Liver (tissue), 8 donors: ENCODE measurements at regions not wholly inside any gene's neighbourhood (a gene's known extent, or its start where the extent isn't known, plus 50 kb on each side); places are given as distances from the start of the nearest gene placed in this dataset.

ENCODE experiments used
- DNase-seq: peaks from one replicate; pipeline ENCODE4 v3.0.0-alpha.2; 2017; ENCODE audit warnings: low spot score
- H3K27ac ChIP-seq, 2 donors: one replicate each; pipeline ENCODE4 v1.7.0; 2013; ENCODE audit warnings: inconsistent platforms in 2 of 2, low read length in 2 of 2, control low read depth in 1 of 2, low read depth in 1 of 2, mild to moderate bottlenecking in 1 of 2
- H3K27me3 ChIP-seq, 4 donors: one replicate each; pipeline versions ENCODE4 v1.6.1 to v1.7.0; 2013; ENCODE audit warnings: low read length in 3 of 4, inconsistent platforms in 1 of 4, mild to moderate bottlenecking in 1 of 4, moderate library complexity in 1 of 4; ENCODE audit not compliant: control insufficient read depth in 4 of 4, insufficient read depth in 4 of 4
- H3K36me3 ChIP-seq, 4 donors: one replicate each; pipeline versions ENCODE4 v1.6.1 to v1.7.0; 2013; ENCODE audit warnings: low read length in 3 of 4, mild to moderate bottlenecking in 3 of 4, low read depth in 1 of 4, moderate library complexity in 1 of 4; ENCODE audit not compliant: control insufficient read depth in 4 of 4, insufficient read depth in 3 of 4
- H3K4me1 ChIP-seq, 4 donors: one replicate each; pipeline versions ENCODE4 v1.6.1 to v1.7.0; 2013; ENCODE audit warnings: low read length in 3 of 4, mild to moderate bottlenecking in 3 of 4, moderate library complexity in 1 of 4; ENCODE audit not compliant: control insufficient read depth in 4 of 4, insufficient read depth in 4 of 4
- H3K4me3 ChIP-seq, 3 donors: one replicate each; pipeline versions ENCODE4 v1.6.1 to v1.7.0; 2013; ENCODE audit warnings: low read length in 3 of 3, control low read depth in 1 of 3, low read depth in 1 of 3, mild to moderate bottlenecking in 1 of 3
- H3K9ac ChIP-seq, 2 donors: one replicate each; pipeline ENCODE4 v1.7.0; 2013; ENCODE audit warnings: low read length in 2 of 2, mild to moderate bottlenecking in 2 of 2, moderate library complexity in 2 of 2, control low read depth in 1 of 2, low read depth in 1 of 2
- H3K9me3 ChIP-seq, 4 donors: one replicate each; pipeline versions ENCODE4 v1.6.1 to v1.7.0; 2013; ENCODE audit warnings: low read length in 3 of 4; ENCODE audit not compliant: control insufficient read depth in 4 of 4
- ATF3 ChIP-seq: IDR thresholded peaks from 2 replicates; pipeline ENCODE4 v1.6.1; 2016; ENCODE audit warnings: antibody characterized with exemption
- CTCF ChIP-seq: fragments of 150-350 bp; IDR thresholded peaks from 2 replicates; pipeline ENCODE4 v1.5.1; 2017; ENCODE audit warnings: improper control_type of control experiment, low read depth, low read length; ENCODE audit not compliant: missing input control
- EGR1 ChIP-seq, 2 donors: IDR thresholded peaks; 2 replicates each; pipeline ENCODE4 v1.6.1; 2016 to 2018; ENCODE audit warnings: antibody characterized with exemption in 2 of 2, low read depth in 2 of 2
- FOXA1 ChIP-seq: IDR thresholded peaks from 2 replicates; pipeline ENCODE4 v1.6.1; 2016; ENCODE audit warnings: antibody characterized with exemption
- FOXA2 ChIP-seq: IDR thresholded peaks from 2 replicates; pipeline ENCODE4 v1.6.1; 2016; ENCODE audit warnings: antibody characterized with exemption
- HNF4A ChIP-seq, 2 donors: conservative IDR thresholded peaks; 2 replicates each; pipeline ENCODE4 v1.6.1; 2016; ENCODE audit warnings: antibody characterized with exemption in 2 of 2, mild to moderate bottlenecking in 2 of 2
- HNF4G ChIP-seq: IDR thresholded peaks from 2 replicates; pipeline ENCODE4 v1.6.1; 2016; ENCODE audit warnings: antibody characterized with exemption
- JUND ChIP-seq, 2 donors: IDR thresholded peaks; 2 replicates each; pipeline ENCODE4 v1.6.1; 2016; ENCODE audit warnings: antibody characterized with exemption in 2 of 2
- MAX ChIP-seq: IDR thresholded peaks from 2 replicates; pipeline ENCODE4 v1.6.1; 2016; ENCODE audit warnings: antibody characterized with exemption
- NR2F2 ChIP-seq: IDR thresholded peaks from 2 replicates; pipeline ENCODE4 v1.6.1; 2016; ENCODE audit warnings: antibody characterized with exemption
- RAD21 ChIP-seq, 2 donors: IDR thresholded peaks; 2 replicates each; pipeline ENCODE4 v1.6.1; 2016; ENCODE audit warnings: antibody characterized with exemption in 2 of 2, mild to moderate bottlenecking in 2 of 2
- TAF1 ChIP-seq: conservative IDR thresholded peaks from 2 replicates; pipeline ENCODE4 v1.6.1; 2016; ENCODE audit warnings: antibody characterized with exemption, mild to moderate bottlenecking
- YY1 ChIP-seq: IDR thresholded peaks from 2 replicates; pipeline ENCODE4 v1.6.1; 2016; ENCODE audit warnings: antibody characterized with exemption, mild to moderate bottlenecking
- WGBS: extraction: QIAGEN DNeasy Blood & Tissue Kit; methylation state at CpG from one replicate; pipeline ENCODE4 v1.1.7; 2013; 5-methylcytosine and 5-hydroxymethylcytosine counted together
- TF ChIP-seq, protein P1 (sequence below): IDR thresholded peaks from 2 replicates; pipeline ENCODE4 v1.6.1; 2016; ENCODE audit warnings: antibody characterized with exemption
- donor health status: healthy.
- donor health status: healthy.
- donor health status: healthy.
- donor health status: healthy.
- donor health status: healthy.

- 37% methylated on average over 5 of the region's 5 CpGs for WGBS
- Histone ChIP-seq H3K4me3 (no peak overlapping the region), H3K9ac (no peak overlapping the region), H3K36me3 (no peaks in the 10 kb centered on the region), H3K27ac (no peak overlapping the region), H3K9me3 (no peaks in the 10 kb centered on the region), H3K4me1 (no peaks in the 10 kb centered on the region), H3K27me3 (no peaks in the 10 kb centered on the region)
- no peak for TF ChIP-seq YY1
- no peak for TF ChIP-seq JUND (IDR thresholded peaks at IDR 0.05)
- TF ChIP-seq TAF1 = no peak
- TF ChIP-seq FOXA2 = no peak
- no peak for TF ChIP-seq CTCF
- no peak for DNase-seq
Measured at GRCh38 chr20:55348223-55348622, 657.1 kb downstream of the CBLN4 start.

DNA sequence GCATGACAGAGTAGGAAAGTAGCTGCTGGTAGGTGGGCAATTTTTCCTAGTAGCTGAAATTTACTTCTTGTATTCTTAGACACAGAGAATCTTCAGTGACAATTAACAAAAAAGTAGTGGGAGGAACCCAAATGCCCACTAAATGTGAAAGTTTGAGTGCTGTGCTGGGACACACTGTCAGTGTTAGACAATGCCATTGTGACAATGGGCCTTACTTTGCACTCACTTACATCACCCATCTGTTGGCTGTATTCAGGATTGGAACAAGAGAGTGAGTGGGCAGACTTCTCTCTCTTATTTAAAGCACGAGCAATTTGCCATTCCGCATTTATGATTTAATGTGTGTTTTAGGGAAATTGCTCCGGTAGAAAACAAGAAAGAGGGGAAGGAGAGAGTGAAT lies 662.5 kb downstream of the CBLN4 start:
- H3K36me3 ChIP-seq = no peaks in the 10 kb centered on the region
- no peak overlapping the region for H3K9ac ChIP-seq
- TF ChIP-seq RAD21 (IDR thresholded peaks at IDR 0.05) = no peak
- no peak for TF ChIP-seq TAF1
- TF ChIP-seq HNF4A (conservative IDR thresholded peaks at IDR 0.05) = no peak
- TF ChIP-seq, protein P1, sequence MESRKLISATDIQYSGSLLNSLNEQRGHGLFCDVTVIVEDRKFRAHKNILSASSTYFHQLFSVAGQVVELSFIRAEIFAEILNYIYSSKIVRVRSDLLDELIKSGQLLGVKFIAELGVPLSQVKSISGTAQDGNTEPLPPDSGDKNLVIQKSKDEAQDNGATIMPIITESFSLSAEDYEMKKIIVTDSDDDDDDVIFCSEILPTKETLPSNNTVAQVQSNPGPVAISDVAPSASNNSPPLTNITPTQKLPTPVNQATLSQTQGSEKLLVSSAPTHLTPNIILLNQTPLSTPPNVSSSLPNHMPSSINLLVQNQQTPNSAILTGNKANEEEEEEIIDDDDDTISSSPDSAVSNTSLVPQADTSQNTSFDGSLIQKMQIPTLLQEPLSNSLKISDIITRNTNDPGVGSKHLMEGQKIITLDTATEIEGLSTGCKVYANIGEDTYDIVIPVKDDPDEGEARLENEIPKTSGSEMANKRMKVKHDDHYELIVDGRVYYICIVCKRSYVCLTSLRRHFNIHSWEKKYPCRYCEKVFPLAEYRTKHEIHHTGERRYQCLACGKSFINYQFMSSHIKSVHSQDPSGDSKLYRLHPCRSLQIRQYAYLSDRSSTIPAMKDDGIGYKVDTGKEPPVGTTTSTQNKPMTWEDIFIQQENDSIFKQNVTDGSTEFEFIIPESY = no peak
- no peak for TF ChIP-seq HNF4G
- H3K27ac ChIP-seq = no peak overlapping the region
- no peaks in the 10 kb centered on the region for H3K4me1 ChIP-seq
- no peak for DNase-seq
- no peaks in the 10 kb centered on the region for H3K9me3 ChIP-seq
- 82% methylated on average over 3 of the region's 3 CpGs for WGBS
- H3K27me3 ChIP-seq = peaks cover 0 to 3% (median 1%) of the 10 kb centered on the region in 4 donors
- no peak overlapping the region for H3K4me3 ChIP-seq

DNA sequence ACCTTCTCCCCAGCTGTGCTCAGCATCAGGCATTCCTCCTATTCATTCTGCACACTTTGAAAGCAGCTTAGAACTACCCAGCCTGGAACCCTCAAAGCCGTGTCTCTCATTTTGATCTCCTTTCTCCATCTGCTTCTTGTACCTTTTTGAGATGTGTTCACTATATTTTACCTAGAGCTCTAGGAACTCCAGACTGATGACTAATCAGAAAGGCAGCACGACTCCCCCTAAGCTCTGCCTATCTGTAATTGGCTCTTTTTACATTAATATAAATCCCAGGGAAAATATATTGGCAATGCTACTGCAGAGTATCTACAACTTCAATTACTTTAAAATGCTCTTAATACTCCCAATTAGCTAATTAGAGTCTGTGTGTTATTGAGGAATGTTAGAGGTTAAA lies 671.5 kb downstream of the CBLN4 start:
- H3K9me3 ChIP-seq = no peaks in the 10 kb centered on the region
- H3K27me3 ChIP-seq = peaks cover 0 to 3% (median 0%) of the 10 kb centered on the region in 4 donors
- H3K4me3 ChIP-seq = no peak overlapping the region
- no peak for DNase-seq
- no peak for TF ChIP-seq EGR1 (IDR thresholded peaks at IDR 0.05; ENCODE audit: low read depth in 2 of 2)
- TF ChIP-seq YY1 = no peak
- TF ChIP-seq RAD21 (IDR thresholded peaks at IDR 0.05) = no peak
- TF ChIP-seq ATF3 = no peak
- TF ChIP-seq MAX = no peak
- no peak for TF ChIP-seq JUND (IDR thresholded peaks at IDR 0.05)
- TF ChIP-seq FOXA1 = no peak
- no peak for TF ChIP-seq NR2F2
- no peak for TF ChIP-seq FOXA2
- H3K9ac ChIP-seq = no peak overlapping the region
- 45% methylated on average over 2 of the region's 2 CpGs for WGBS
- H3K4me1 ChIP-seq = no peaks in the 10 kb centered on the region
- H3K27ac ChIP-seq = no peak overlapping the region
- H3K36me3 ChIP-seq = no peaks in the 10 kb centered on the region
